GM12872 (cell line): ENCODE measurements at regions not wholly inside any gene's neighbourhood (a gene's known extent, or its start where the extent isn't known, plus 50 kb on each side); places are given as distances from the start of the nearest gene placed in this dataset.
A peak's percentile ranks its signal among the peaks of the same experiment; 100 is the strongest.

Experiments used
- TF ChIP-seq, protein P1 (sequence below): IDR thresholded peaks from 3 replicates; pipeline ENCODE4 v1.5.1; 2011; ENCODE audit warnings: low read depth, mild to moderate bottlenecking, low read length, moderate library complexity; ENCODE audit not compliant: insufficient read depth

DNA sequence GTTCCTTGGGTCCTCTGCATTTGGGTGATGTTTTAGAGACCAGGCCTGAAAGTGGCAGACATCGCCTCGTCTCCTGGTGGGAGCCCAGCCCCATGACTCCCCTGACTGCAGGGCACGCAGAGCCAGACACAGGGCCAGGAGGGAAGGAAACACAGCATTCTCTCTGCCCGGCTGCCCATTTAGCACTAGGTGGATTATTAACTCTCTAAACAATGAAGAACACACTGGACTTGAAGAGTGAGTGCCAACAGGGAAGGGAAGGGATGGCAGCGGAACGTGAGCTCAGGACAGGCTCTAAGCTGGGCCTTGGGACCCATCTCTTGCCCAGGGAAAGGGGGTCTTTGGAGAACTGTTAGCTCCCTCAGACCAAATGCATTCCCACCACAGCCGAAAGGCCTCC lies 80.4 kb downstream of the TBXT start:
- TF ChIP-seq, protein P1, sequence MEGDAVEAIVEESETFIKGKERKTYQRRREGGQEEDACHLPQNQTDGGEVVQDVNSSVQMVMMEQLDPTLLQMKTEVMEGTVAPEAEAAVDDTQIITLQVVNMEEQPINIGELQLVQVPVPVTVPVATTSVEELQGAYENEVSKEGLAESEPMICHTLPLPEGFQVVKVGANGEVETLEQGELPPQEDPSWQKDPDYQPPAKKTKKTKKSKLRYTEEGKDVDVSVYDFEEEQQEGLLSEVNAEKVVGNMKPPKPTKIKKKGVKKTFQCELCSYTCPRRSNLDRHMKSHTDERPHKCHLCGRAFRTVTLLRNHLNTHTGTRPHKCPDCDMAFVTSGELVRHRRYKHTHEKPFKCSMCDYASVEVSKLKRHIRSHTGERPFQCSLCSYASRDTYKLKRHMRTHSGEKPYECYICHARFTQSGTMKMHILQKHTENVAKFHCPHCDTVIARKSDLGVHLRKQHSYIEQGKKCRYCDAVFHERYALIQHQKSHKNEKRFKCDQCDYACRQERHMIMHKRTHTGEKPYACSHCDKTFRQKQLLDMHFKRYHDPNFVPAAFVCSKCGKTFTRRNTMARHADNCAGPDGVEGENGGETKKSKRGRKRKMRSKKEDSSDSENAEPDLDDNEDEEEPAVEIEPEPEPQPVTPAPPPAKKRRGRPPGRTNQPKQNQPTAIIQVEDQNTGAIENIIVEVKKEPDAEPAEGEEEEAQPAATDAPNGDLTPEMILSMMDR = no peak

DNA sequence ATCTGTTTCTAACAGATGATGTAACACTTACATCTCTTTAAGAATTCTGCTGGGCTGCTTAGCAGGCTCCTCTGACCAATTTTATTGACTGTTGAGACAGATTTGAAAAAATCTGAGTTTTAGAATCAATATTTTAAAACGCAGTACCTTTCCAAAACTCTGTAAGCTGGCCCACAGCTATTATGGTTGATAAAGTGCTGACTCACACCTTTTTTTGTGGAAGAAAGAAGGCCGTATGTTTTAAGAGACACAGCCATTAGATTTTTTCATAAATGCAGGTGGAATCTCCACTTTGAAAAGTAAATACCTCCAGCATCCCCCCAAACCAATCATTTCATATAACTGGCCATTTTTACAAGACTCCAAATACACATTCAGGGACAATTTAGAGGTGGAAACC lies 82.2 kb downstream of the TBXT start:
- TF ChIP-seq, protein P1 = no peak

DNA sequence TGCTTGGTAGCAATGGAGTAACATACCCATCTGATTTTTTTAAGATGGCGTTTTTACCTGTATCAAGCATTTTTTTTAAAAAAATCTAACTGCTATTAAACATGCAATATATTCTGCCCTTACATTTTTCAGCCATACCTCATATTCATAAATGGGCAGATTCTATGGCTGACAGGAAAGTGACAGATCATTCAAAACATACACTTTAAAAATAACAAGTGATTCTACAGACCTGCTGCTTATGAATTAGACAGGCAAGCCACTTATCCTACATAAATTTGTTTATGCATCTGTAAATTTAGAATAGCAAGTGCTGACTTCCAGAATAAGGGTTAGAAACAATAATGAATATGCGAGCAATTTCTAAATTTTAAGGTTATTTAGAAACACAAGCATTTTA lies 82.7 kb downstream of the TBXT start:
- TF ChIP-seq, protein P1 = no peak

DNA sequence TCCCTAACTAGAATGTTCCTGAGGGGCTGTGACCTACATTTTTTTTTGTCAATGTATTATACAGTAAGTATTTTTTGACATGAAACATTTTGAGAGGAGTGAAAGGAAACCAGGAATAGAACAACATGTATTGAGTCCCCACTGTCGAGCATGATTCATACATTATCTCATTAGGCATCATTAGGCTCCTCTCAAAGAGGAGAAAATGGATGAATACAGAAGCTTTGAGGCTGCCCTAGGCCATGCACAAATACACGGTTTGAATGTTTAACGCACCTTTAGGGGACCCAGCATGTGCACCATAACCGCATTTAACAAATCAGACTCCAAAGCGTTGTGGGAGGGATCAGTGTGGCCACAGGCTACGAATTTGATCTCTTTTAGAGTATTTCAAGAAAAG lies 87.8 kb downstream of the TBXT start:
- TF ChIP-seq, protein P1 = no peak

DNA sequence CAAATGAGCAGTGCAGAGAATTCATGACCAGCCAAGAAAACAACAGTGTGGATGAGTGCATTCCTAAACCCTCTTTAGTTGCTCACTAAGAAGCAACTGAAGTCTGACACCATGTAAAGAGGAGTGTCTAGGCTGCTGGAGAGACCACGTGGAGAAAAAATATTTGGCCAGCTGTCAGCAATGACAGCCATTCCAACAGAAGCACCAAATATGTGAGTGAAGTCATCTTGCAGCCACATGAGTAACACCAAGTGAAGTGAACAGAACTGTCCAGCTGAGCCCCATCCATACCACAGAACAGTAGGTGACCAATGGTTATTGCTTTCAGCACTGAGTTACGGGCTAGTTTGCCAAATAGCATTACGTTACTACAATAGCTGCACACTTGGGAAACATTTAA lies 89.4 kb downstream of the TBXT start:
- TF ChIP-seq, protein P1 = no peak

DNA sequence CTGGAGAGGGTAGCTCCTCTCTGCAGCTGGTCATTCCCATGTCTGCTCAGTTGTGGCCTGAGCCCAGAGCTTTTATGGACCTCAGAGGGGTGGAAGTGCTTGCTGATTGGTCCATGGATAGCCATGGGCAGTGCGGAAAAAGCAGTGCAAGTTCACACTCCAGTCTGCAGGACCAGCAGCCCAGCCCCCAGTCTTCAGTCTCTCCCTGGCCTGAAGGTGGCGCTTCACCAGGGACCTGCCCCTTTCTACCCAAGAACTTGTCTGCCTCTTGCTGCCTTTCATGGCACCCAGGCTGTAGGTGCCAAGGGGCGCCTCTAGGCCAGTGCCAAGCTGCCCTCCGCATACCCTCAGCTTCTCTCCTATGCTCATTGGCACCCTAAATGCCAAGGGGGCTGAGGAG lies 91.0 kb downstream of the TBXT start:
- TF ChIP-seq, protein P1 = peak; percentile 27; the same call in 1 of the 3 replicates

DNA sequence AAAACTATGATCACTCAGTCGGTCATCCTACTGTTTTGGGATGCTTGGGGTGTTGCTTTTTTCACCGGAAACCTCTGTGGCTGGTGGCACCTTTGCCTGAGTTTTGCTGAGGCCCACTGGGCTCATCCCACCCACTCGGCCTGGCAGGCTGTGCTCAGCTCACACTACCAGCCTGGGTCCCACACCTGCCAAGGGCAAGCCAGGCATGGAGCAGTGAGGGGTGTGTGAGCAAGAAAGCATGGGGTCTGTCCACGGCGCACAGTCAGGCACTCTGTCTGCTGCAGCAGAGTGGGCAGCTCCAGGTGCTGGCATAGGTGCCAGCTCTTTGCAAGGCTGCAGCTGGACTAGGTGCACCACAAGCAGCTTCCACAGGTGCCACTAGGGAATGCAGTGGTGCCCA lies 91.7 kb downstream of the TBXT start:
- TF ChIP-seq, protein P1 = no peak

DNA sequence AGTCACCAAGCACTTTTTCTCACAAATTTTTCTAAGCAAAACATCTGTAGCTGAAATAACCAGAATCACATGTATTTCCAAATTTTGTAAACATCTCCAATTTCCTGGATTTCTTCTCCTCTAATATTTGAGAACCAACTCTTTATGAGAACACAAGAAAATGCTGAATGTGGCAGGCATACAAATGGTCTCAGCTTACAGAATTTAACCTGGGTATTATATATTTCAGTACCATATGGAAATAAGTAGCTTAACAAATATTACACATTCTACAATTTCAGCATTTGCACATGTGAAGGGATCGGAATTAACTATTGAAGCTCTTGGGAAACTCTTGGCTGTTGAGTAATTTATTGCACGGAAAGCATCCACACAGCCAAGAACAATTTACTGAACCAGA lies 92.5 kb downstream of the TBXT start:
- TF ChIP-seq, protein P1 = no peak
